Esophagus (tissue), 2 donors: ENCODE measurements at regions not wholly inside any gene's neighbourhood (a gene's known extent, or its start where the extent isn't known, plus 50 kb on each side); places are given as distances from the start of the nearest gene placed in this dataset.

ENCODE experiments used
- H3K27ac ChIP-seq, 2 donors: one replicate each; pipeline ENCODE4 v1.5.1; 2013; ENCODE audit warnings: low read depth in 2 of 2, mild to moderate bottlenecking in 2 of 2, inconsistent platforms in 1 of 2, low read length in 1 of 2, moderate library complexity in 1 of 2
- H3K27me3 ChIP-seq, 2 donors: one replicate each; pipeline ENCODE4 v1.6.1; 2013; ENCODE audit warnings: low read length in 2 of 2, control low read depth in 1 of 2, mild to moderate bottlenecking in 1 of 2; ENCODE audit not compliant: insufficient read depth in 2 of 2, control insufficient read depth in 1 of 2
- H3K36me3 ChIP-seq, 2 donors: one replicate each; pipeline ENCODE4 v1.6.1; 2013; ENCODE audit warnings: low read length in 1 of 2; ENCODE audit not compliant: control insufficient read depth in 2 of 2, insufficient read depth in 2 of 2
- H3K4me1 ChIP-seq, 2 donors: one replicate each; pipeline ENCODE4 v1.6.1; 2013; ENCODE audit warnings: low read length in 1 of 2; ENCODE audit not compliant: control insufficient read depth in 2 of 2, insufficient read depth in 2 of 2
- H3K4me3 ChIP-seq, 2 donors: one replicate each; pipeline ENCODE4 v1.5.1; 2013; ENCODE audit warnings: low read length in 2 of 2, mild to moderate bottlenecking in 2 of 2, low read depth in 1 of 2, moderate library complexity in 1 of 2
- H3K9me3 ChIP-seq, 2 donors: one replicate each; pipeline ENCODE4 v1.6.1; 2013; ENCODE audit warnings: mild to moderate bottlenecking in 2 of 2, low read depth in 1 of 2, low read length in 1 of 2, moderate library complexity in 1 of 2; ENCODE audit not compliant: control insufficient read depth in 2 of 2, insufficient read depth in 1 of 2
- WGBS, 2 donors: extraction: QIAGEN DNeasy Blood & Tissue Kit; methylation state at CpG; one replicate each; pipeline ENCODE4 v1.1.7; 2013; 5-methylcytosine and 5-hydroxymethylcytosine counted together
- donor health status: healthy with polysubstance abuse.
- donor health status: Bipolar disorder and iron deficiency.

DNA sequence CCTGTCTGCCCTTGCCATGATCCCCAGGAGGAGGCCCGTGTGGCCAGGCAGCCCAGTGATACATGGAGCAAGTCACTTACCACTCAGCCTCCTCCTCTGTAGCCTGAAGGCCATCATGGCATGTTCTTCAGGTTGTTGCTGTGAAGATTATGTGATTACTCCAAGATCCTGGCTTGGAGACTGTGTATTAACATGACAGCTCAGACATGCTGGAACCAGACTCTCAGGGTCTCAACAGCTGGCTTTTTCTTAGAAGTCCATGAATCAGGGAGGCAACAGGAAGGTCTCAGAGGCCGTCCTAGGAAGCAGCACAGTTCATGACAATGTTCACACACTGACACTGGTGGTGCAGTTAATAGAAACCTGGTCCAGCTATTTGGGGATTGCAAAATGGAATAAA lies 158.6 kb upstream of the TWIST2 start:
- H3K4me3 ChIP-seq = no peak overlapping the region
- no peaks in the 10 kb centered on the region for H3K9me3 ChIP-seq
- no peak overlapping the region for H3K27ac ChIP-seq
- WGBS, 2 donors = 79 to 85% methylated on average over 2 of the region's 2 CpGs
- no peaks in the 10 kb centered on the region for H3K36me3 ChIP-seq
- H3K4me1 ChIP-seq = no peaks in the 10 kb centered on the region
- H3K27me3 ChIP-seq = no peaks in the 10 kb centered on the region

DNA sequence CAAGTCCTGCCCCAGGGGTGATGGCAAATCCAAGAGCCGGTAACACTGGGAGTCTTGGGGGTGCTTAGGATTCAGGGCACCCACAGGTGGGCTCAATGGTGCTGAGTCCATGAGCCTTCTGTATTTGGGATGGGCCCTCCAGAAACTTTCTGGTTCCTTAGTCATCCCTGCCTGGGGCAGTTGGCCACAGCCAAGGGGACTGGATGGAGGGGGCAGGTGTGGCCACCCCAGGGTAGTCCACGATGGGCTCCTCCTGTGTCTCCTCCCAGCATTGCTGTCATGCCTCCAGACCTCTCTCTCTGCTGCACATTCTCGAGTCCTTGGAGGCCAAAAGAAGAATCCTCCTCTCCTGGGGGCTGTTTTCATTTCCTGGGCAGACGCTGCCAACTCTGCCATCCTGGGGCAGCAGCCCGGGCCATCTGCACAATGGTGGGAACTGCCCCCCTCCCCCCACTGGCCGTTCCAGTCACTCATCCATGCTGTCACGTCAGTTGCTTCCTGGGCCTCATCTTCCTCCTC lies 158.0 kb upstream of the TWIST2 start:
- Histone ChIP-seq H3K4me1 (no peaks in the 10 kb centered on the region), H3K4me3 (no peak overlapping the region), H3K27me3 (no peaks in the 10 kb centered on the region), H3K36me3 (no peaks in the 10 kb centered on the region), H3K9me3 (no peaks in the 10 kb centered on the region), H3K27ac (no peak overlapping the region)
- 78 to 79% methylated on average over 7 of the region's 7 CpGs for WGBS, 2 donors

DNA sequence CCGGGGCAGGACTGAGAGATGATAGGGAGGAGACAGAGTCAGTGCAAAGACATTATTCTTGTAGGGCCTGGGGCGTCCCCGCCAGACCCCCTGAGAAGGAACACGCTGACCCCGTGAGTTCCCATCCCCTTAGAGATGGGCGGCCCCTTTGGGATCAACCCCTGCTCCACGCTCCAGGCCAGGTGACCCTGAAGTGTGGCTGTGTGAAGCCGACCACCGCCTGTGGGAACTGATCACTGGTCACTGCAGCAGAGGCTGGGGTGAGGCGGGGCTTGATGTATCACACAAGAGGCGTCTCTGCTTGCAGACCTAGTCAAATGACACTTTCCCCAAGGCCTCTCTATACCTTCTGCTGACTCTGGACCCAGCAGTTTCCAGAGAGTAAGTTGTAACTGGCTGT lies 157.4 kb upstream of the TWIST2 start:
- Histone ChIP-seq H3K27ac (no peak overlapping the region), H3K4me1 (no peaks in the 10 kb centered on the region), H3K9me3 (no peaks in the 10 kb centered on the region), H3K4me3 (no peak overlapping the region), H3K36me3 (no peaks in the 10 kb centered on the region), H3K27me3 (no peaks in the 10 kb centered on the region)
- WGBS, 2 donors = 90 to 93% methylated on average over 11 of the region's 11 CpGs

DNA sequence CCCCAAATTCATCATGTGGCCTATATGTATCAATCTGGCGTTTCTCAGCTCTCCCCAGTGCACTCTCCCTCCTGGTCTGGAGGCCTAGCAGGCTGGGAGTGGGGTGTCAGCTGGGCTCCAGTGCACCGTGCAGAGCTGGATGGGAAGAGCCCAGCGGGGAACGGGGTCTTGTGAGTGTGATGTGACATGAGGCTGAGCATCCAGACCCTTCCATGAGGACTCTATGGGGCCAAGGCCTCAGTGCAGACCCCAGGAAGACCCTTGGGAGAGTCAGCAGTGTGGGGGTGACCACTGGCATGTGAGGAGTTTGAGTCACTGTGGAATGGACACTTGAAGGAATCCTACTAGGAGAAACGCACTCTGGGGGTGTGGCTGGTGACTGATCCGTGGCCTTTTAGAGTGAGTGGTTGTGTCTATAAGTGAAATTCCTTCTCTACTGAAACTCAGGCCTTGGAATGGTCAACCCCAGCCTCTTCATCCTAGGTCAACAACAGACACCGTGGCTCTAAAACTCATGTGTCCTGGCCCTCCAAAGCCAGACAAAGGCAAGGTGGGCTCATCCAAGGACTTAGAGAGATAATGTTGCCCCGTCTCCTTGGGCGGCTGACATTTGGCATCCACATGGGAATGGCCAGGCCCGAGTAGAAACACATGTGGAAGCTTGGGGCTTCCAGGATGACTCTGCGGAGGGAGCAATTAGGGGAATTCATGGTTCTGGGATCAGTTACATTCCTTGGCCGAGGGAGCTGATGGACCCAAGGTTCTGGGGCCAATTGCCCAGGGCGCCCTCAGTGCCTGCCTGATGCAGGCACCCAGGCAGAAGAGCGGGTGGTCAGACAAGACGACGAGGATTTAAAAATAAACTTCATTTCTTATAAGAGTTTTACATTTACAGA lies 156.0 kb upstream of the TWIST2 start:
- Histone ChIP-seq H3K4me3 (no peak overlapping the region), H3K9me3 (no peaks in the 10 kb centered on the region), H3K36me3 (no peaks in the 10 kb centered on the region), H3K27me3 (no peaks in the 10 kb centered on the region), H3K27ac (no peak overlapping the region), H3K4me1 (no peaks in the 10 kb centered on the region)
- WGBS, 2 donors = 84 to 89% methylated on average over 16 of the region's 16 CpGs

DNA sequence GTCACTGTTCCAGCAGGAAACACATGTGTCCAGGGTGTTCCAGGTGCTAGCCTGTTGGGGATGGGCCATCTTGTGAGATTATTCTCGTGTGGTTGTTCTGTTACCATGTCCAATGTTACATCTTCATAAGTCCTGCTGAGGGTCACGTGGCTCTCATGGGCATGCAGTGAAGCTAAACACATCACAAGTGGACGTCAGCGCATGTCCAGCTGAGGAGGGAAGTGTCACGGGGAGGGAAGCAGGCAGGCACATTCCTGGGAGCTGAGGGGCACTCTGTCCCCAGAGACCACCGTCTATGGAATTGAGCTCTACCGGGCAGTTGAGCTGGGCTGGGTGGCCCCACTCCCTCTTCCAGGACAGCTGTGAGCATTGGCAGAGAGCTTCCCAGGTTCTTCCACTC lies 155.3 kb upstream of the TWIST2 start:
- H3K27me3 ChIP-seq = no peaks in the 10 kb centered on the region
- H3K4me1 ChIP-seq = no peaks in the 10 kb centered on the region
- H3K4me3 ChIP-seq = no peak overlapping the region
- 85 to 89% methylated on average over 7 of the region's 7 CpGs for WGBS, 2 donors
- no peak overlapping the region for H3K27ac ChIP-seq
- no peaks in the 10 kb centered on the region for H3K36me3 ChIP-seq
- H3K9me3 ChIP-seq = no peaks in the 10 kb centered on the region

DNA sequence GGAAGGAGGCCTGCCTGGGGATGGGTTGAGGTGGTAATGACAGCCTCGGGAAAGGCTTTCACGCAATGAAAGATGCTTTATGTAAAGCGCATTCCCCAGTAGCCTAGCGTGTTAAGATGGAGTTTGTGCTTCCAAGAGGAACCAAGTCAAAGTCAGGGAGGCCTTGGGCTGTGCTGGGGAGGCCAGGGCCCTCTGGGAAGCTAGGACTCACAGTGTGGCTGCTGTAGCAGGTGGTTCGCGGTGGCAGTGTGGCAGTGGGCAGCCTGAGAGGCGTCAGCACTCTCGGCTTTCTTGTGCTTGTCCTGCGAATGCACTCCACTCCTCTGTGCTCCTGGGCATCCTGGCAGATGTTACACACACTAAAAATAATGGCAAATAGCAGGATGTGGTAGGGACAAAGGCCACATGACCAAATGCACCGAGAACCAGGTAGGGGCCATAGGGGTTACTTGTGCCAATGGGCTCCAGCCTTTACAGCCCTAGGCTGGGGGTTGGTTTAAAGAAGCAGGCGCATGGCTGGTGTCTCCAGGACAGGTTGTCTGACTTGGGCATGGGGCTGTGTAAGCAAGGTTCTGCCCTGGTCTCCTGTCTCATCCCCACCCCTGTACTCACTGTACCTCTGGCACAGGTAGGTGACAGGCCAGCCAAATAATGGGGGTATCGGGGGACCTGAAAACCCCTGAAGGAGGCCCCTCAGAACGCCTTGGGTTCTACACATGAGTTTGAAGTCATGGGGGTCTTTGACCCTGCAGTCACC lies 154.4 kb upstream of the TWIST2 start:
- no peaks in the 10 kb centered on the region for H3K4me1 ChIP-seq
- H3K36me3 ChIP-seq = no peaks in the 10 kb centered on the region
- H3K27ac ChIP-seq = no peak overlapping the region
- no peak overlapping the region for H3K4me3 ChIP-seq
- H3K9me3 ChIP-seq = no peaks in the 10 kb centered on the region
- 90 to 92% methylated on average over 13 of the region's 13 CpGs for WGBS, 2 donors
- H3K27me3 ChIP-seq = no peaks in the 10 kb centered on the region

DNA sequence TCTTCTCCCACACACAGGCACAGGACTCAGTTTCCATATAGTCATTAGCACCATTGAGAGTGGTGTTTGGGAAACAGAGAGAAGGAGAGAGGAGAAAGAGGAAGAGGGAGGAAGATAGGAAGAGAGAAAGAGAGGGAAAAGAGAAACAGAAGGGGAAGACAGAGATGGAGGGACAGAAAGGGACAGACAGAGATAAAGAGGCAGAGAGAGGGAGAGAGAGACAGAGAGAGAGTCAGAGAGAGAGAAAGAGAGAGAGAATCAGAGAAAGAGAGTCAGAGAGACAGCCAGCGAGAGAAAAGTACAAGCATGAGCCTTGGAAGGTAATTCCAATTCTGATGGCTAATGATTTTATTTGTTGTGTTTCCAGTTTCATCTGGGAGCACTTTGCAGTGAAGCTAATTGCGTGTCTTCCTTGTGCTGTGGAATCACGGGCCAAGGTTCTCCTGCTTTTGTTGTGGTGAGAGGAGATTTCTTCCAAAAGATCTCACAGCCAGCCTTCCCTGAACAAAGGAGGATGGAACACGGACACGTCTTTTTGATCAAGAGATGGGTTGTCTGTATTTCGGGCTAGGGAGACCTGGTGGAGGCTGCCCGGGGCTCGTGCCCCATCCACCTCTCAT lies 153.6 kb upstream of the TWIST2 start:
- WGBS, 2 donors = 84 to 90% methylated on average over 8 of the region's 8 CpGs
- H3K27ac ChIP-seq = no peak overlapping the region
- no peak overlapping the region for H3K4me3 ChIP-seq
- no peaks in the 10 kb centered on the region for H3K36me3 ChIP-seq
- H3K4me1 ChIP-seq = no peaks in the 10 kb centered on the region
- H3K27me3 ChIP-seq = no peaks in the 10 kb centered on the region
- no peaks in the 10 kb centered on the region for H3K9me3 ChIP-seq

DNA sequence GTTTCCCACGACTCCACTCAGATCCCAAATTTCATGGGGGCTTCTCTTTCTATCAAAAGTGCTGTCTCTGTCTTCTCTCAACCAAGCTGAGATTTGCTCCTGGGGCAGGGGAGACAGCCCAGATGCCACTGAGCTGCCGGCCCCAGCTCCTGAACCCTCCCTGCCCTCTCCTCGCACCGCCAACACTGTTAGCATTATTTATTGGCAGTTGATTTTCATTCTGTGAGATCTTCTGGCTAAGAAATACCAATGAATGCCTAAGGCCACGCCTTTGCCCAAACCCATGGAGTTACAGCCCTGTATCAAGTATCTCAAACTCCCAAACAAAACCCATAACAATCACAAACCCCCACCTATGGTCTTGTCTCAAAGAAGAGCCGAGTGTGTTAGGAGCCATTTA lies 153.0 kb upstream of the TWIST2 start:
- WGBS, 2 donors = 67 to 70% methylated on average over 6 of the region's 6 CpGs
- no peaks in the 10 kb centered on the region for H3K36me3 ChIP-seq
- H3K9me3 ChIP-seq = no peaks in the 10 kb centered on the region
- H3K27me3 ChIP-seq = no peaks in the 10 kb centered on the region
- no peak overlapping the region for H3K27ac ChIP-seq
- H3K4me1 ChIP-seq = no peaks in the 10 kb centered on the region
- no peak overlapping the region for H3K4me3 ChIP-seq

DNA sequence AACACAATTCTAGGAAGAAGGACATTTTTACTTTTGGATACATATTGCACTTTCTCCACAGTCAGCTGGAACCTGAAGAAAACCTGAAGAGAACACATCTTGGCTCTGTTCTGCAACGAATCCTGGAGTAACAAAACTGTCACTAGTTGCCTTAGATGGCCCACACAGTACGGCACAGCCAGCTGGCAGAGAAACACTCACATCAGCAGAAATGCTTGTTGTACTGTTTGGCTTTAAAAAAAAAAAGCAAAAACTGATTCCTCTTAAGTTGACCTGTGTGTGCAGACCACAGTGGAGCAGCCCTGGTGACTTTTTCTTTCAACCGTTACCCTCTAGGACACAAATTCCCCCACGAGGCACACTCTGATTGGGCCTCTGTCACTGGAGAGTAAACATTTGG lies 152.3 kb upstream of the TWIST2 start:
- Histone ChIP-seq H3K27me3 (no peaks in the 10 kb centered on the region), H3K4me3 (no peak overlapping the region), H3K36me3 (no peaks in the 10 kb centered on the region), H3K9me3 (no peaks in the 10 kb centered on the region), H3K4me1 (peaks cover 0 to under 1% of the 10 kb centered on the region in 2 donors), H3K27ac (no peak overlapping the region)
- WGBS, 2 donors = 33% methylated on average over 4 of the region's 4 CpGs
